GM23338 (cell line): ENCODE measurements at regions not wholly inside any gene's neighbourhood (a gene's known extent, or its start where the extent isn't known, plus 50 kb on each side); places are given as distances from the start of the nearest gene placed in this dataset.

Experiments used
- ATAC-seq: fragments of 200-7000 bp; cut with Tn5 transposase; 3 replicates; pipeline ENCODE4 v1.9.1; 2020
- DNase-seq: peaks from one replicate; pipeline ENCODE4 v3.0.0-alpha.2; 2015; ENCODE audit warnings: low spot score
- H2AFZ ChIP-seq: fragments of 200-600 bp; sonication (generic); 2 replicates; pipeline ENCODE4 v1.8.0; 2016; ENCODE audit warnings: antibody characterized with exemption, mild to moderate bottlenecking, moderate library complexity
- H3F3A ChIP-seq: fragments of 200-600 bp; sonication (generic); replicated peaks from 2 replicates; pipeline ENCODE4 v1.8.0; 2017; ENCODE audit warnings: antibody characterized with exemption, mixed run types, low read depth
- H3K27ac ChIP-seq: fragments of 200-600 bp; sonication (generic); 2 replicates; pipeline ENCODE4 v1.6.1; 2016; ENCODE audit warnings: low read depth
- H3K27me3 ChIP-seq: fragments of 200-600 bp; sonication (generic); 2 replicates; pipeline ENCODE4 v1.8.0; 2016; ENCODE audit warnings: mild to moderate bottlenecking, mixed run types, moderate library complexity; ENCODE audit not compliant: insufficient read depth
- H3K36me3 ChIP-seq: fragments of 200-600 bp; sonication (generic); 2 replicates; pipeline ENCODE4 v1.8.0; 2016; ENCODE audit warnings: mild to moderate bottlenecking; ENCODE audit not compliant: insufficient read depth
- H3K4me1 ChIP-seq: fragments of 200-600 bp; sonication (generic); 2 replicates; pipeline ENCODE4 v1.8.0; 2016; ENCODE audit warnings: mild to moderate bottlenecking, moderate library complexity; ENCODE audit not compliant: insufficient read depth
- H3K4me2 ChIP-seq: fragments of 200-600 bp; sonication (generic); 2 replicates; pipeline ENCODE4 v1.7.1; 2017; ENCODE audit warnings: mixed run types
- H3K4me3 ChIP-seq: fragments of 200-600 bp; sonication (generic); 2 replicates; pipeline ENCODE4 v1.6.1; 2016; ENCODE audit warnings: mixed run types
- H3K79me2 ChIP-seq: fragments of 200-600 bp; sonication (generic); replicated peaks from 2 replicates; pipeline ENCODE4 v1.8.0; 2017; ENCODE audit warnings: mild to moderate bottlenecking; ENCODE audit not compliant: insufficient read depth
- H3K9me2 ChIP-seq: fragments of 200-600 bp; sonication (generic); 2 replicates; pipeline ENCODE4 v1.8.0; 2017; ENCODE audit not compliant: insufficient read depth
- H4K20me1 ChIP-seq: fragments of 200-600 bp; sonication (generic); replicated peaks from 2 replicates; pipeline ENCODE4 v1.8.0; 2017; ENCODE audit warnings: mild to moderate bottlenecking; ENCODE audit not compliant: insufficient read depth
- H3K27ac Mint-ChIP-seq: 2 replicates; pipeline ENCODE4 v1.8.0; 2020; ENCODE audit warnings: inconsistent platforms, mild to moderate bottlenecking, moderate library complexity, mixed read lengths
- H3K27me3 Mint-ChIP-seq: 3 replicates; pipeline ENCODE4 v1.8.0; 2022; ENCODE audit warnings: low read depth, mild to moderate bottlenecking, moderate library complexity, mixed read lengths, inconsistent platforms; ENCODE audit not compliant: insufficient read depth, poor library complexity
- H3K36me3 Mint-ChIP-seq: 3 replicates; pipeline ENCODE4 v1.8.0; 2021; ENCODE audit warnings: low read depth, mild to moderate bottlenecking, inconsistent platforms, moderate library complexity, mixed read lengths
- H3K4me1 Mint-ChIP-seq: 3 replicates; pipeline ENCODE4 v1.8.0; 2020; ENCODE audit warnings: mild to moderate bottlenecking, inconsistent platforms, mixed read lengths
- H3K4me3 Mint-ChIP-seq: 3 replicates; pipeline ENCODE4 v1.8.0; 2021; ENCODE audit warnings: moderate library complexity, mild to moderate bottlenecking, inconsistent platforms, mixed read lengths
- H3K9me3 Mint-ChIP-seq: 3 replicates; pipeline ENCODE4 v1.8.0; 2020; ENCODE audit warnings: moderate library complexity, mild to moderate bottlenecking, inconsistent platforms, mixed read lengths
- CREB1 ChIP-seq: fragments of 250-450 bp; sonication (Bioruptor Pico); IDR thresholded peaks from 2 replicates; pipeline ENCODE4 v1.5.0; 2020; ENCODE audit warnings: low read depth, mild to moderate bottlenecking, moderate library complexity
- EZH2phosphoT487 ChIP-seq: fragments of 200-600 bp; sonication (generic); IDR thresholded peaks from one replicate; pipeline ENCODE4 v1.8.1; 2018; ENCODE audit warnings: antibody characterized with exemption; ENCODE audit not compliant: unreplicated experiment
- ZNF114 ChIP-seq: fragments of 250-450 bp; sonication (Bioruptor Pico); IDR thresholded peaks from 2 replicates; pipeline ENCODE4 v1.5.0; 2020; ENCODE audit warnings: mild to moderate bottlenecking, moderate library complexity
- ZNF331 ChIP-seq: fragments of 250-450 bp; sonication (Bioruptor Pico); IDR thresholded peaks from 2 replicates; pipeline ENCODE4 v1.5.0; 2020; ENCODE audit warnings: low read depth, mild to moderate bottlenecking, moderate library complexity
- TF ChIP-seq, protein P1 (sequence below): IDR thresholded peaks from 2 replicates; pipeline ENCODE4 v1.6.1; 2016; ENCODE audit warnings: antibody characterized with exemption
- TF ChIP-seq, protein P2 (sequence below), 2 experiments: fragments of 200-600 bp in 1 of 2; sonication (generic) in 1 of 2; conservative IDR thresholded peaks; 2 replicates each; pipeline versions ENCODE4 v1.5.1 to v1.6.1; 2016 to 2017; ENCODE audit warnings: antibody characterized with exemption in 2 of 2, low read depth in 2 of 2, mild to moderate bottlenecking in 2 of 2, moderate library complexity in 1 of 2
- TF ChIP-seq, protein P3 (sequence below): IDR thresholded peaks from one replicate; pipeline ENCODE4 v1.6.1; 2018; ENCODE audit warnings: antibody characterized with exemption; ENCODE audit not compliant: unreplicated experiment

DNA sequence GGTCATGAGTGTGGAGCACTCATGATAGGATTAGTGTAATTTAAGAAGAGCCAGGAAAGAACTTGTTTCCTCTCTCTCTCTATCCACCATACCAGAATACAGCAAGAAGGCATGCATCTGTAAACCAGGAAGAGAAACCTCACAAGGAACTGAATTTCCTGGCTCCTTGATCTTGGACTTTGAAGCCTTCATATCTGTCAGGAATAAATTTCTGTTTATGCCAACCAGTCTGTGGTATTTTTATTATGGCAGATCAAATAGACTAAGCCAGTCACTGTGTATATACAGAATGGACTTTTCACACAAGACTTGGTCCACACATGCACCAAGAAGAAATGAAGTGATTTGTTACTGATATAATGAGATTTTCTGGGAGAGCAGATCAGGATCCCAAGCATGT, 930.1 kb upstream of the TMEFF2 start:
- Histone ChIP-seq H3K27ac (no peak overlapping the region), H2AFZ (no peak overlapping the region), H3K79me2 (no peaks in the 10 kb centered on the region), H3K4me2 (no peak overlapping the region), H3K27me3 (no peaks in the 10 kb centered on the region), H3K9me2 (no peaks in the 10 kb centered on the region), H3K4me1 (no peaks in the 10 kb centered on the region), H3K36me3 (no peaks in the 10 kb centered on the region), H4K20me1 (no peaks in the 10 kb centered on the region), H3K4me3 (no peak overlapping the region), H3F3A (no peaks in the 10 kb centered on the region)
- Mint-ChIP-seq H3K4me3 (no peak overlapping the region), H3K9me3 (no peaks in the 10 kb centered on the region), H3K36me3 (no peaks in the 10 kb centered on the region), H3K4me1 (no peaks in the 10 kb centered on the region), H3K27me3 (no peaks in the 10 kb centered on the region), H3K27ac (no peak overlapping the region)
- ATAC-seq (no peak), DNase-seq (no peak)
- TF ChIP-seq ZNF114 (no peak), EZH2phosphoT487 (no peak), ZNF331 (CRISPR knock-in tag) (no peak)
- TF ChIP-seq, protein P1, sequence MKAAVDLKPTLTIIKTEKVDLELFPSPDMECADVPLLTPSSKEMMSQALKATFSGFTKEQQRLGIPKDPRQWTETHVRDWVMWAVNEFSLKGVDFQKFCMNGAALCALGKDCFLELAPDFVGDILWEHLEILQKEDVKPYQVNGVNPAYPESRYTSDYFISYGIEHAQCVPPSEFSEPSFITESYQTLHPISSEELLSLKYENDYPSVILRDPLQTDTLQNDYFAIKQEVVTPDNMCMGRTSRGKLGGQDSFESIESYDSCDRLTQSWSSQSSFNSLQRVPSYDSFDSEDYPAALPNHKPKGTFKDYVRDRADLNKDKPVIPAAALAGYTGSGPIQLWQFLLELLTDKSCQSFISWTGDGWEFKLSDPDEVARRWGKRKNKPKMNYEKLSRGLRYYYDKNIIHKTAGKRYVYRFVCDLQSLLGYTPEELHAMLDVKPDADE = no peak

DNA sequence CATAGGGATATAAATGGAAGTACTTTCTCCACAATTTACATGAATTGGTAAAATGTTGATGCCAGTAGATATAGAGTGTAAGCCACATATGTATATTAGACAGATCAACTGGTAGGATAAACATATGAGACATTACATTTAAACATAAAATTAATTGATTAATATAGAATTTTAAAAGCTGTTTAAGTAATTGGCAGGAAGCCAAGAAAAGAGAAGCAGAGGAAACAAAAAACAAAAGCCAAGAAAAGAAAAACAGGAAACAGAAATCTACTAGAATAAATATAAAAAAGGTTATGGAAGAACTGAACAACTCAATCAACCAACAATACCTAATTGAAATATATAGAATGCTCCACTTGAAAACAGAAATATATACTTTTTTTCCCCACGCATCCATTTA, 920.1 kb upstream of the TMEFF2 start:
- no peaks in the 10 kb centered on the region for H3K9me2 ChIP-seq
- Mint-ChIP-seq H3K27ac (no peak overlapping the region), H3K27me3 (no peaks in the 10 kb centered on the region), H3K36me3 (no peaks in the 10 kb centered on the region), H3K4me3 (no peak overlapping the region), H3K4me1 (no peaks in the 10 kb centered on the region), H3K9me3 (no peaks in the 10 kb centered on the region)
- H3K4me1 ChIP-seq = no peaks in the 10 kb centered on the region
- no peak for DNase-seq
- no peak overlapping the region for H3K4me3 ChIP-seq
- no peak overlapping the region for H3K27ac ChIP-seq
- no peak for ATAC-seq
- no peaks in the 10 kb centered on the region for H3F3A ChIP-seq
- H3K4me2 ChIP-seq = no peak overlapping the region
- TF ChIP-seq CREB1 = no peak
- TF ChIP-seq, protein P2, sequence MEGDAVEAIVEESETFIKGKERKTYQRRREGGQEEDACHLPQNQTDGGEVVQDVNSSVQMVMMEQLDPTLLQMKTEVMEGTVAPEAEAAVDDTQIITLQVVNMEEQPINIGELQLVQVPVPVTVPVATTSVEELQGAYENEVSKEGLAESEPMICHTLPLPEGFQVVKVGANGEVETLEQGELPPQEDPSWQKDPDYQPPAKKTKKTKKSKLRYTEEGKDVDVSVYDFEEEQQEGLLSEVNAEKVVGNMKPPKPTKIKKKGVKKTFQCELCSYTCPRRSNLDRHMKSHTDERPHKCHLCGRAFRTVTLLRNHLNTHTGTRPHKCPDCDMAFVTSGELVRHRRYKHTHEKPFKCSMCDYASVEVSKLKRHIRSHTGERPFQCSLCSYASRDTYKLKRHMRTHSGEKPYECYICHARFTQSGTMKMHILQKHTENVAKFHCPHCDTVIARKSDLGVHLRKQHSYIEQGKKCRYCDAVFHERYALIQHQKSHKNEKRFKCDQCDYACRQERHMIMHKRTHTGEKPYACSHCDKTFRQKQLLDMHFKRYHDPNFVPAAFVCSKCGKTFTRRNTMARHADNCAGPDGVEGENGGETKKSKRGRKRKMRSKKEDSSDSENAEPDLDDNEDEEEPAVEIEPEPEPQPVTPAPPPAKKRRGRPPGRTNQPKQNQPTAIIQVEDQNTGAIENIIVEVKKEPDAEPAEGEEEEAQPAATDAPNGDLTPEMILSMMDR (conservative IDR thresholded peaks at IDR 0.05; ENCODE audit: low read depth in 2 of 2) = no peak
- no peak for TF ChIP-seq EZH2phosphoT487
- TF ChIP-seq, protein P3, sequence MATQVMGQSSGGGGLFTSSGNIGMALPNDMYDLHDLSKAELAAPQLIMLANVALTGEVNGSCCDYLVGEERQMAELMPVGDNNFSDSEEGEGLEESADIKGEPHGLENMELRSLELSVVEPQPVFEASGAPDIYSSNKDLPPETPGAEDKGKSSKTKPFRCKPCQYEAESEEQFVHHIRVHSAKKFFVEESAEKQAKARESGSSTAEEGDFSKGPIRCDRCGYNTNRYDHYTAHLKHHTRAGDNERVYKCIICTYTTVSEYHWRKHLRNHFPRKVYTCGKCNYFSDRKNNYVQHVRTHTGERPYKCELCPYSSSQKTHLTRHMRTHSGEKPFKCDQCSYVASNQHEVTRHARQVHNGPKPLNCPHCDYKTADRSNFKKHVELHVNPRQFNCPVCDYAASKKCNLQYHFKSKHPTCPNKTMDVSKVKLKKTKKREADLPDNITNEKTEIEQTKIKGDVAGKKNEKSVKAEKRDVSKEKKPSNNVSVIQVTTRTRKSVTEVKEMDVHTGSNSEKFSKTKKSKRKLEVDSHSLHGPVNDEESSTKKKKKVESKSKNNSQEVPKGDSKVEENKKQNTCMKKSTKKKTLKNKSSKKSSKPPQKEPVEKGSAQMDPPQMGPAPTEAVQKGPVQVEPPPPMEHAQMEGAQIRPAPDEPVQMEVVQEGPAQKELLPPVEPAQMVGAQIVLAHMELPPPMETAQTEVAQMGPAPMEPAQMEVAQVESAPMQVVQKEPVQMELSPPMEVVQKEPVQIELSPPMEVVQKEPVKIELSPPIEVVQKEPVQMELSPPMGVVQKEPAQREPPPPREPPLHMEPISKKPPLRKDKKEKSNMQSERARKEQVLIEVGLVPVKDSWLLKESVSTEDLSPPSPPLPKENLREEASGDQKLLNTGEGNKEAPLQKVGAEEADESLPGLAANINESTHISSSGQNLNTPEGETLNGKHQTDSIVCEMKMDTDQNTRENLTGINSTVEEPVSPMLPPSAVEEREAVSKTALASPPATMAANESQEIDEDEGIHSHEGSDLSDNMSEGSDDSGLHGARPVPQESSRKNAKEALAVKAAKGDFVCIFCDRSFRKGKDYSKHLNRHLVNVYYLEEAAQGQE = no peak
- no peaks in the 10 kb centered on the region for H3K27me3 ChIP-seq
- no peaks in the 10 kb centered on the region for H3K79me2 ChIP-seq
- H3K36me3 ChIP-seq = no peaks in the 10 kb centered on the region
- no peaks in the 10 kb centered on the region for H4K20me1 ChIP-seq
- H2AFZ ChIP-seq = no peak overlapping the region
